ENCODE measurements at regions not wholly inside any gene's neighbourhood (a gene's known extent, or its start where the extent isn't known, plus 50 kb on each side); places are given as distances from the start of the nearest gene placed in this dataset.

- no peak for TF ChIP-seq CTCF (IDR thresholded peaks at IDR 0.05; ENCODE audit: insufficient read depth, low read depth, low read length)
- ChIA-PET POLR2A (no interaction called here), CTCF (no interaction called here)
- Histone ChIP-seq H3K27me3 (ENCODE audit: control insufficient read depth, insufficient read depth, low read length) (no peaks in the 10 kb centered on the region), H3K36me3 (ENCODE audit: control insufficient read depth, insufficient read depth, low read length) (no peaks in the 10 kb centered on the region), H3K4me3 (ENCODE audit: low read depth, low read length) (no peak overlapping the region)
- DNase-seq (ENCODE audit: low read depth): no peak
These were observed 350.9 kb downstream of the OLFM3 start for GRCh38 chr1:101645810-101646209.

GRCh38 chr1:101652484-101652883 lies 344.2 kb downstream of the OLFM3 start:
- TF ChIP-seq CTCF (IDR thresholded peaks at IDR 0.05; ENCODE audit: insufficient read depth, low read depth, low read length): no peak
- Histone ChIP-seq H3K4me3 (ENCODE audit: low read depth, low read length) (no peak overlapping the region), H3K36me3 (ENCODE audit: control insufficient read depth, insufficient read depth, low read length) (no peaks in the 10 kb centered on the region), H3K27me3 (ENCODE audit: control insufficient read depth, insufficient read depth, low read length) (no peaks in the 10 kb centered on the region)
- CTCF ChIA-PET: interaction anchor here (1.2 kb wide), 1 partner anchor 785 kb away, joined by 3 read pairs; no protein-coding TSS in a partner anchor
- POLR2A ChIA-PET: no interaction called here
- no peak for DNase-seq (ENCODE audit: low read depth)

GRCh38 chr1:101653482-101653946 lies 343.2 kb downstream of the OLFM3 start:
- CTCF ChIA-PET: interaction anchor here (0.6 to 1.0 kb wide), 2 partner anchors 33 to 1130 kb away, joined by 3 read pairs; no protein-coding TSS in a partner anchor
- TF ChIP-seq CTCF (IDR thresholded peaks at IDR 0.05; ENCODE audit: insufficient read depth, low read depth, low read length): peak; percentile 5; the same call in 1 of the 2 replicates

GRCh38 chr1:101664726-101665125 lies 332.0 kb downstream of the OLFM3 start:
- CTCF ChIA-PET: no interaction called here
- no peaks in the 10 kb centered on the region for H3K36me3 ChIP-seq (ENCODE audit: control insufficient read depth, insufficient read depth, low read length)
- no peaks in the 10 kb centered on the region for H3K27me3 ChIP-seq (ENCODE audit: control insufficient read depth, insufficient read depth, low read length)
- no peak overlapping the region for H3K4me3 ChIP-seq (ENCODE audit: low read depth, low read length)
- POLR2A ChIA-PET: no interaction called here
- no peak for TF ChIP-seq CTCF (IDR thresholded peaks at IDR 0.05; ENCODE audit: insufficient read depth, low read depth, low read length)
- DNase-seq (ENCODE audit: low read depth): no peak

More at GRCh38 chr1:101653482-101653946, 343.2 kb downstream of the OLFM3 start:
- Histone ChIP-seq H3K4me3 (ENCODE audit: low read depth, low read length) (no peak overlapping the region), H3K27me3 (ENCODE audit: control insufficient read depth, insufficient read depth, low read length) (no peaks in the 10 kb centered on the region), H3K36me3 (ENCODE audit: control insufficient read depth, insufficient read depth, low read length) (no peaks in the 10 kb centered on the region)
- no peak for DNase-seq (ENCODE audit: low read depth)
- POLR2A ChIA-PET: no interaction called here

- DNase-seq (ENCODE audit: low read depth): no peak
- CTCF ChIA-PET: no interaction called here
- POLR2A ChIA-PET: no interaction called here
- Histone ChIP-seq H3K4me3 (ENCODE audit: low read depth, low read length) (no peak overlapping the region), H3K27me3 (ENCODE audit: control insufficient read depth, insufficient read depth, low read length) (no peaks in the 10 kb centered on the region), H3K36me3 (ENCODE audit: control insufficient read depth, insufficient read depth, low read length) (no peaks in the 10 kb centered on the region)
- TF ChIP-seq CTCF (IDR thresholded peaks at IDR 0.05; ENCODE audit: insufficient read depth, low read depth, low read length): no peak
These were observed 329.0 kb downstream of the OLFM3 start for GRCh38 chr1:101667761-101668160.
